ENCODE measurements at regions not wholly inside any gene's neighbourhood (a gene's known extent, or its start where the extent isn't known, plus 50 kb on each side); places are given as distances from the start of the nearest gene placed in this dataset.

GRCh38 chr13:79825959-79826358 lies 345.0 kb downstream of the NDFIP2 start:
- no peak for TF ChIP-seq CTCF (conservative IDR thresholded peaks at IDR 0.05)
- no peak for TF ChIP-seq EZH2 (IDR thresholded peaks at IDR 0.05; ENCODE audit: low read depth)
